ENCODE measurements at regions not wholly inside any gene's neighbourhood (a gene's known extent, or its start where the extent isn't known, plus 50 kb on each side); places are given as distances from the start of the nearest gene placed in this dataset.

GRCh38 chr10:83580373-83581012, 558.8 kb upstream of the GHITM start:
- Histone ChIP-seq H3K27ac (no peak overlapping the region), H3K36me3 (ENCODE audit: control insufficient read depth, insufficient read depth, low read length) (no peaks in the 10 kb centered on the region), H3K79me2 (no peaks in the 10 kb centered on the region), H2AFZ (no peak overlapping the region), H3K4me1 (no peaks in the 10 kb centered on the region), H3K9ac (no peak overlapping the region), H3K27me3 (ENCODE audit: control insufficient read depth, insufficient read depth, low read length) (no peaks in the 10 kb centered on the region), H3K4me3 (ENCODE audit: low read depth, low read length) (no peak overlapping the region), H3K4me2 (ENCODE audit: low read length) (no peak overlapping the region), H3K9me3 (ENCODE audit: control insufficient read depth, low read length) (no peaks in the 10 kb centered on the region)
- TF ChIP-seq CTCF (IDR thresholded peaks at IDR 0.05) = no peak

GRCh38 chr10:83582407-83583095, 556.8 kb upstream of the GHITM start:
- Histone ChIP-seq H3K9me3 (ENCODE audit: control insufficient read depth, low read length) (no peaks in the 10 kb centered on the region), H3K27me3 (ENCODE audit: control insufficient read depth, insufficient read depth, low read length) (no peaks in the 10 kb centered on the region), H3K79me2 (no peaks in the 10 kb centered on the region), H3K4me2 (ENCODE audit: low read length) (no peak overlapping the region), H3K9ac (no peak overlapping the region), H2AFZ (no peak overlapping the region), H3K36me3 (ENCODE audit: control insufficient read depth, insufficient read depth, low read length) (no peaks in the 10 kb centered on the region), H3K4me1 (no peaks in the 10 kb centered on the region), H3K27ac (no peak overlapping the region), H3K4me3 (ENCODE audit: low read depth, low read length) (no peak overlapping the region)
- no peak for TF ChIP-seq CTCF (IDR thresholded peaks at IDR 0.05)

GRCh38 chr10:83585686-83586085, 553.6 kb upstream of the GHITM start:
- H3K9me3 ChIP-seq (ENCODE audit: control insufficient read depth, low read length) = no peaks in the 10 kb centered on the region
- H2AFZ ChIP-seq = no peak overlapping the region
- H3K27me3 ChIP-seq (ENCODE audit: control insufficient read depth, insufficient read depth, low read length) = no peaks in the 10 kb centered on the region
- no peak overlapping the region for H3K27ac ChIP-seq
- no peaks in the 10 kb centered on the region for H3K79me2 ChIP-seq
- no peak overlapping the region for H3K4me3 ChIP-seq (ENCODE audit: low read depth, low read length)
- no peak for TF ChIP-seq CTCF (IDR thresholded peaks at IDR 0.05)
- no peak overlapping the region for H3K9ac ChIP-seq
- no peaks in the 10 kb centered on the region for H3K4me1 ChIP-seq
- H3K4me2 ChIP-seq (ENCODE audit: low read length) = no peak overlapping the region
- no peaks in the 10 kb centered on the region for H3K36me3 ChIP-seq (ENCODE audit: control insufficient read depth, insufficient read depth, low read length)

GRCh38 chr10:83592337-83592935, 546.9 kb upstream of the GHITM start:
- no peak overlapping the region for H3K4me3 ChIP-seq (ENCODE audit: low read depth, low read length)
- TF ChIP-seq CTCF (IDR thresholded peaks at IDR 0.05) = no peak
- H3K79me2 ChIP-seq = no peaks in the 10 kb centered on the region
- H3K9me3 ChIP-seq (ENCODE audit: control insufficient read depth, low read length) = no peaks in the 10 kb centered on the region
- H3K27ac ChIP-seq = no peak overlapping the region
- no peaks in the 10 kb centered on the region for H3K36me3 ChIP-seq (ENCODE audit: control insufficient read depth, insufficient read depth, low read length)
- no peak overlapping the region for H3K4me2 ChIP-seq (ENCODE audit: low read length)
- no peaks in the 10 kb centered on the region for H3K27me3 ChIP-seq (ENCODE audit: control insufficient read depth, insufficient read depth, low read length)
- H3K9ac ChIP-seq = no peak overlapping the region
- H3K4me1 ChIP-seq = no peaks in the 10 kb centered on the region
- no peak overlapping the region for H2AFZ ChIP-seq

Data from parathyroid adenoma (tissue), 2 donors.